Kidney epithelial cell (primary cell): ENCODE measurements at regions not wholly inside any gene's neighbourhood (a gene's known extent, or its start where the extent isn't known, plus 50 kb on each side); places are given as distances from the start of the nearest gene placed in this dataset.
A peak's percentile ranks its signal among the peaks of the same experiment; 100 is the strongest.

Experiments used
- DNase-seq: peaks from one replicate; pipeline ENCODE4 v3.0.0-alpha.2; 2010; ENCODE audit warnings: low read depth
- H3K27me3 ChIP-seq: 2 replicates; pipeline ENCODE4 v1.6.0; 2011; ENCODE audit warnings: low read length; ENCODE audit not compliant: control insufficient read depth, insufficient read depth
- H3K36me3 ChIP-seq: 2 replicates; pipeline ENCODE4 v1.5.1; 2011; ENCODE audit warnings: low read length; ENCODE audit not compliant: control insufficient read depth, insufficient read depth
- H3K4me3 ChIP-seq: 2 replicates; pipeline ENCODE4 v1.5.1; 2011; ENCODE audit warnings: low read depth, mild to moderate bottlenecking, control low read depth, low read length
- TF ChIP-seq, protein P1 (sequence below): IDR thresholded peaks from 2 replicates; pipeline ENCODE4 v1.5.1; 2011; ENCODE audit warnings: mild to moderate bottlenecking, moderate library complexity, low read length, control low read depth, inconsistent platforms; ENCODE audit not compliant: insufficient read depth, poor library complexity, severe bottlenecking

DNA sequence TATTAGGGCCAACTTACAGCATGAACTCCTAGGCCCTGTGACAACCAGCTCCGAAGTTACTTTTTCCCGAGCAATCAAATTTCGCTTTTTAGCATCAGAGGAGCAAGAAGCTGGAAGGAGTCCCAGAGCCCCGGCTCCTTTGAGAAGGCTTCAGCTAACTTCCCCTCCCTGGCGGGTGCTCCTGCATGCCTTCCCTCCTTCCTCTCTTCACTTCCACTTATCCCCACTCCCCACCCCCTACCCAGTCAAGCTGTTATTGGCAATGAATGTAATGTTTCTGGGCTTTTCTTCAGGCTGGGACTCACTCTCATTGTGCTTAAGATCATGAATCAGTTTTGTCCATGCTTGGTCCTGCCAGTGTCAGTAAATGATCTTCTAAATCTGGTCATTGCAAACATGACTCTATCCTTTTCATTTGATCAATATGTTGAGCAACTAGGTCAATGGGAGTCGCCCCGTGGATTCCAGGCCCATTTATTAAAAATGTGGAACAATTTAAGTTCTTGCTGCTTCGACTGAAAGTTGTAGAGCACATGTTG, 94.5 kb upstream of the TSPAN2 start:
- Histone ChIP-seq H3K36me3 (no peaks in the 10 kb centered on the region), H3K27me3 (no peaks in the 10 kb centered on the region), H3K4me3 (no peak overlapping the region)
- TF ChIP-seq, protein P1, sequence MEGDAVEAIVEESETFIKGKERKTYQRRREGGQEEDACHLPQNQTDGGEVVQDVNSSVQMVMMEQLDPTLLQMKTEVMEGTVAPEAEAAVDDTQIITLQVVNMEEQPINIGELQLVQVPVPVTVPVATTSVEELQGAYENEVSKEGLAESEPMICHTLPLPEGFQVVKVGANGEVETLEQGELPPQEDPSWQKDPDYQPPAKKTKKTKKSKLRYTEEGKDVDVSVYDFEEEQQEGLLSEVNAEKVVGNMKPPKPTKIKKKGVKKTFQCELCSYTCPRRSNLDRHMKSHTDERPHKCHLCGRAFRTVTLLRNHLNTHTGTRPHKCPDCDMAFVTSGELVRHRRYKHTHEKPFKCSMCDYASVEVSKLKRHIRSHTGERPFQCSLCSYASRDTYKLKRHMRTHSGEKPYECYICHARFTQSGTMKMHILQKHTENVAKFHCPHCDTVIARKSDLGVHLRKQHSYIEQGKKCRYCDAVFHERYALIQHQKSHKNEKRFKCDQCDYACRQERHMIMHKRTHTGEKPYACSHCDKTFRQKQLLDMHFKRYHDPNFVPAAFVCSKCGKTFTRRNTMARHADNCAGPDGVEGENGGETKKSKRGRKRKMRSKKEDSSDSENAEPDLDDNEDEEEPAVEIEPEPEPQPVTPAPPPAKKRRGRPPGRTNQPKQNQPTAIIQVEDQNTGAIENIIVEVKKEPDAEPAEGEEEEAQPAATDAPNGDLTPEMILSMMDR, result no peak
- no peak for DNase-seq

DNA sequence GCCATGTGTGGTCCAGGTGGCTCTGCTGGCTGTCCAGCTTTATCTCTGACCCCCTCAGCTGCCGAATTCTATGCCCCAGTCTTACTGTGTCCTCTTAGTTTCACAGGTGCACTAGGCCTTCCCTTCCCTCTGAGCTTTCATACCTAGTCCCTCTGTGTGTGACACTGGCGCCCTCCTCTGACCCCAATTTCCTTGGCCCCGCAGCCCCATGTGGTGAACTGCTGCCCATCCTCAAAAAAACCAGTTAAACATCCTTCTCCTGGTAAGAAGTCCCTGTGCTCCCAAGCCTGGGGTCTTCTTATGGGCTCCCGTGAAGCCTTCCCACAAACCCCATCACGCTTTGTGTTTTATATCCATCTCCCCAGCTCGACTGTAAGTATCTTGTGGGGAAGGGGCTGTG, 93.9 kb upstream of the TSPAN2 start:
- TF ChIP-seq, protein P1, result no peak
- Histone ChIP-seq H3K36me3 (no peaks in the 10 kb centered on the region), H3K27me3 (no peaks in the 10 kb centered on the region), H3K4me3 (no peak overlapping the region)
- DNase-seq, result no peak

DNA sequence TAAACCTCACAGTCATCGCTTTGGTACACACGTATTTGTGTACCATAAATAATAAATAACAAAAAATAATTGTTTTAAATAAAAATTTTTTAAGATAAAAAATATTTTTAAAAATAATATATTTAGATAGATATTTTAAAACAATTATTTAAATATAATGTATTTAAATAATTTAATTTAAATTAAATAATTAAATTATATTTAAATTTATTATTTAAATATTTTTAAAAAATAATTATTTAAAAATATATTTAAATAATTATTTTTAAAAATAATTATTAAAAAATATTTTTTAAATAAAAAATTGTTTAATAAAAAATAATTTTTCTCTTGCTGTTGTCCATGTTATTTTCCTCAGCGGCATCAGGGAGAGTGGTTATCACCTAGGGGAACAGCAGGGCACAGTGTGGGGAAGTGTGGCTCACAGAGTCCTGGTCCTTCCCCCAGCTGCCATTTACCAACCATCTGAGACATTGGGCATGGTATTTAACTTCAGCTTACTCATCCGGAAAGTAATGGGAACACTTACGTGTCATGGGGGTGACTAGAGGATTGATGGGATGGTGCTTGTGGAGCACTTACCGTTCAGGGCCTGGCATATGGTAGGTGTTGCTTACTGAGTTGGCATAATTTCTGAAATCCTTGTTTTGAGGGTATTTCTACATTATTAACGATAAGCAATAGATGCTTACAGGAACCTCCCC, 92.9 kb upstream of the TSPAN2 start:
- Histone ChIP-seq H3K27me3 (no peaks in the 10 kb centered on the region), H3K4me3 (no peak overlapping the region), H3K36me3 (no peaks in the 10 kb centered on the region)
- DNase-seq, result peak; percentile 58
- TF ChIP-seq, protein P1, result no peak

DNA sequence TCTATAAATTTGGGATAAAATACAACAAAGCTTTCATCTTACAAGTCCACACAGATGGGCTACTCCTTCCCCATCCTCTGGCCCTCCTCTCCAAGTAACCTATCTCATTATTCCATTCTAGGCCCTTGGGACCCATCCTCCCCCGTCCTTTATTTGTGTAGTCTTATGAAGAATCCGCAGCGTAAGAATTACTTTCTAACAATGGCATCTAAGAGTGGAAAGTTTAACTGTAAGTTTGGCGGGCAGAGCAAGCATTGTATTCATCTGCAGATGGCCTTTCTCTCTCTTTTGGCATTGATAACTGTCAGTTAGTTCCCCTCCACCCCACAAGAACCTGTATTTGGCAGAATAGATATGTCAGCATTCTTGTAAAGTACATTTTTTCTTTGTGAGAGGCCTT, 91.9 kb upstream of the TSPAN2 start:
- TF ChIP-seq, protein P1, result no peak
- H3K4me3 ChIP-seq, result no peak overlapping the region
- H3K27me3 ChIP-seq, result no peaks in the 10 kb centered on the region
- H3K36me3 ChIP-seq, result no peaks in the 10 kb centered on the region
- no peak for DNase-seq

DNA sequence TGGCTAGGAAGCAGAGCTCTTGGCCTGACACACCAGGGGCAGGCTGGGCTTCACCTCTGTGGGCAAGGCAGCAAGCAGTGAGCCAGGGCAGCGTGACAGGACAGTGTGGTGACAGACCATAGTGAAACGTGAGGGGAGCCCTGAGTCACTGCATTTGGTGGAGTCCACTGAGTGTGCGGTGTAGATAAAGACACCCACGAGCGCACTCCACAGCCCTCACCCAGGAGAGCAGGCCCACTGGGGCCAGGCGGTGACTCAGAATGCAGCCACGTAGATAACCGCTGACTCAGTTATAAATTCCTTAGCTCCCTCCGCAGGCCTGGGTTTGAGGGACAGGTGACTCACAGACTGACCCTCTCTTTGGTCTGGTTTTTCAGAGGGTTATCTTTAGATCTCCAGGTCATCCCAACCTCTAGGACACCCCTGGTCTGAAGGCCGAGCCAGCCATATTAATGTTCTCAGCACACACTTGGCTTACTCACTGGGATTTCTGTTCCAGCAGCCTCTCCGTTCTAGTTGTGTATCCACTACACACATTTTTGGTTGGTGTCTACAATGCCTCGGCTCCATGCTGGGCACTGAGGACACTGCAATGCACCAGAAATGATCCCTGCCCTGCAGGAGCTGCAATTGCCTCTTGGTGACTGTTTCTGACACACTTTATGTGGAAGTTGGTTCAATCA, 90.2 kb upstream of the TSPAN2 start:
- no peaks in the 10 kb centered on the region for H3K36me3 ChIP-seq
- DNase-seq, result peak; percentile 94
- H3K4me3 ChIP-seq, result no peak overlapping the region
- H3K27me3 ChIP-seq, result no peaks in the 10 kb centered on the region
- TF ChIP-seq, protein P1, result no peak
